ENCODE measurements at regions not wholly inside any gene's neighbourhood (a gene's known extent, or its start where the extent isn't known, plus 50 kb on each side); places are given as distances from the start of the nearest gene placed in this dataset.

- Mint-ChIP-seq H3K9me3 (ENCODE audit: low read depth) (no peaks in the 10 kb centered on the region), H3K4me1 (ENCODE audit: low read depth) (no peaks in the 10 kb centered on the region), H3K27me3 (ENCODE audit: low read depth) (peaks cover 3% of the 10 kb centered on the region)
Observed at GRCh38 chr5:133682451-133682850, 70.1 kb upstream of the FSTL4 start.

DNA sequence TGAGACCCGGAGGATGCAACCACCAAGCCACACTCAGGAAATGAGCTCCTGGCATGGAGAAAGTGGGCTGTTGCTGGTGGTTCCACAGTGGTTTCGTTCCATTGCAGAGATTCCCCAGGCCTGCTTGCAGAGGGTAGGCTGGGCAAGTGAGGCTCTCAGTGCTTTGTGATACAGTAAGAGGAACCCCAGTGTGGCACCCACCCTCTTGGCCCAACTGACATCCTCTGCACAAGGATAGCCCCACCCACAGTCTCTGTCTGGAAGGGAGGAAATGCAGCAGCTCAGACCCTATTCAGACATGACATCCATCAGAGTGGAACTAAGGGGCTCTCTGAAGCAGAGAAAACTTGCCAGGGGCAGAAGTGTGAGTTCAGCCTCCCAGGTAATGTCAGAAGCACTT is 69.6 kb upstream of the FSTL4 start:
- TF ChIP-seq, protein P1, sequence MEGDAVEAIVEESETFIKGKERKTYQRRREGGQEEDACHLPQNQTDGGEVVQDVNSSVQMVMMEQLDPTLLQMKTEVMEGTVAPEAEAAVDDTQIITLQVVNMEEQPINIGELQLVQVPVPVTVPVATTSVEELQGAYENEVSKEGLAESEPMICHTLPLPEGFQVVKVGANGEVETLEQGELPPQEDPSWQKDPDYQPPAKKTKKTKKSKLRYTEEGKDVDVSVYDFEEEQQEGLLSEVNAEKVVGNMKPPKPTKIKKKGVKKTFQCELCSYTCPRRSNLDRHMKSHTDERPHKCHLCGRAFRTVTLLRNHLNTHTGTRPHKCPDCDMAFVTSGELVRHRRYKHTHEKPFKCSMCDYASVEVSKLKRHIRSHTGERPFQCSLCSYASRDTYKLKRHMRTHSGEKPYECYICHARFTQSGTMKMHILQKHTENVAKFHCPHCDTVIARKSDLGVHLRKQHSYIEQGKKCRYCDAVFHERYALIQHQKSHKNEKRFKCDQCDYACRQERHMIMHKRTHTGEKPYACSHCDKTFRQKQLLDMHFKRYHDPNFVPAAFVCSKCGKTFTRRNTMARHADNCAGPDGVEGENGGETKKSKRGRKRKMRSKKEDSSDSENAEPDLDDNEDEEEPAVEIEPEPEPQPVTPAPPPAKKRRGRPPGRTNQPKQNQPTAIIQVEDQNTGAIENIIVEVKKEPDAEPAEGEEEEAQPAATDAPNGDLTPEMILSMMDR (IDR thresholded peaks at IDR 0.05) = no peak
- Mint-ChIP-seq H3K4me3 (ENCODE audit: unreplicated experiment) (no peak overlapping the region), H3K9me3 (ENCODE audit: low read depth) (no peaks in the 10 kb centered on the region), H3K27ac (ENCODE audit: unreplicated experiment) (no peak overlapping the region), H3K4me1 (ENCODE audit: low read depth) (no peaks in the 10 kb centered on the region), H3K27me3 (ENCODE audit: low read depth) (peaks cover 3% of the 10 kb centered on the region), H3K36me3 (ENCODE audit: low read depth) (no peaks in the 10 kb centered on the region)
- no peak for DNase-seq (ENCODE audit: low spot score)

More at GRCh38 chr5:133682451-133682850, 70.1 kb upstream of the FSTL4 start:
- Mint-ChIP-seq H3K4me3 (ENCODE audit: unreplicated experiment) (no peak overlapping the region), H3K36me3 (ENCODE audit: low read depth) (no peaks in the 10 kb centered on the region), H3K27ac (ENCODE audit: unreplicated experiment) (no peak overlapping the region)
- TF ChIP-seq, protein P1 (IDR thresholded peaks at IDR 0.05) = no peak
- DNase-seq (ENCODE audit: low spot score) = no peak

- peak; percentile 60 for DNase-seq (ENCODE audit: low spot score)
- no peak overlapping the region for H3K4me3 Mint-ChIP-seq (ENCODE audit: unreplicated experiment)
- no peaks in the 10 kb centered on the region for H3K4me1 Mint-ChIP-seq (ENCODE audit: low read depth)
- H3K36me3 Mint-ChIP-seq (ENCODE audit: low read depth) = no peaks in the 10 kb centered on the region
- no peak overlapping the region for H3K27ac Mint-ChIP-seq (ENCODE audit: unreplicated experiment)
- peaks cover 3% of the 10 kb centered on the region for H3K27me3 Mint-ChIP-seq (ENCODE audit: low read depth)
- TF ChIP-seq, protein P1 (IDR thresholded peaks at IDR 0.05) = no peak
- no peaks in the 10 kb centered on the region for H3K9me3 Mint-ChIP-seq (ENCODE audit: low read depth)
Observed at GRCh38 chr5:133680830-133681565, 68.7 kb upstream of the FSTL4 start.

- H3K4me3 Mint-ChIP-seq (ENCODE audit: unreplicated experiment) = no peak overlapping the region
- DNase-seq (ENCODE audit: low spot score) = no peak
- H3K4me1 Mint-ChIP-seq (ENCODE audit: low read depth) = no peaks in the 10 kb centered on the region
- TF ChIP-seq, protein P1 (IDR thresholded peaks at IDR 0.05) = no peak
- no peaks in the 10 kb centered on the region for H3K36me3 Mint-ChIP-seq (ENCODE audit: low read depth)
- no peaks in the 10 kb centered on the region for H3K9me3 Mint-ChIP-seq (ENCODE audit: low read depth)
- peaks cover 3% of the 10 kb centered on the region for H3K27me3 Mint-ChIP-seq (ENCODE audit: low read depth)
- H3K27ac Mint-ChIP-seq (ENCODE audit: unreplicated experiment) = no peak overlapping the region
Observed at GRCh38 chr5:133679534-133679933, 67.2 kb upstream of the FSTL4 start.

DNA sequence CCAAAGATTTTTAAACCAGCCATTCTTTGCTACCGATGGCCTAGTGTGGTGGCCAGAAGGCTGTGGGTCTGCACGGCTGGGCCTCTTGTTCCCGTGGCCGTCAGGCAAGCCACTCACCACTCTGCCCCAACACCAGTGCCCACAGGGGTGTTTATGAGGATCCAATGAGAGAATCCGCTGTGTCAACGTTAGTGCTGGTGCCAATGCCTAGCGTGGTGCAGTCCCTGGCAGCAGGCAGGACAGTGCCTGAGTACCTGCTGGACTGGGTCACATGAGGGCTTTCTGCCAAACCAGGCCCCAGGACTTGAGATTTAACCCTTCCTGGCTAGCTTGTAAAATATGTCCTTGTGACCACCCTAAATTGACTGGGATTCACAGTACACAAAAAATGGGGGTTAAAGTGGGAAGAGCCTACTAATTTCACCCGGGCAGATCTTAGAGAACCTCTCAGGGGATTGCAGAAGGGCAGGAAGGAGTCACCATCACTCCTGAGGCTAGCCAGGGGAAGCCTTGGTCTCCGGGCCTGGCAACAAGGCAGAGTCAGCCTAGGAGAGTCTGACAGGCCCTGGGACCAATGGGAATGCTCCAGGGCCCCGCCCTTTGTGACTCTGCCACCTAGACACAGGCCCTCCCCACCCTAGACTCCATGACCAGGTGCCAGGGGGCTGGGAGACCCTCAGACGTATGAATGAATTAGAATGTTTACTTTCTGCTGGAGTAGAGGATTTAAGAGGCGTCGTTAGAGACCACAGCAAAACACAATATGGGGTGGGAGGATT is 63.2 kb upstream of the FSTL4 start:
- Mint-ChIP-seq H3K27ac (ENCODE audit: unreplicated experiment) (no peak overlapping the region), H3K27me3 (ENCODE audit: low read depth) (peaks cover 7% of the 10 kb centered on the region), H3K36me3 (ENCODE audit: low read depth) (peaks cover 3% of the 10 kb centered on the region), H3K4me1 (ENCODE audit: low read depth) (no peaks in the 10 kb centered on the region), H3K9me3 (ENCODE audit: low read depth) (peaks cover 1% of the 10 kb centered on the region), H3K4me3 (ENCODE audit: unreplicated experiment) (no peak overlapping the region)
- no peak for DNase-seq (ENCODE audit: low spot score)
- TF ChIP-seq, protein P1 (IDR thresholded peaks at IDR 0.05) = no peak

Data from chondrocyte (in vitro differentiated cells).